PC-9 (cell line): ENCODE measurements at regions not wholly inside any gene's neighbourhood (a gene's known extent, or its start where the extent isn't known, plus 50 kb on each side); places are given as distances from the start of the nearest gene placed in this dataset.

ENCODE experiments used
- EZH2 ChIP-seq: fragments of 200-600 bp; sonication (generic); IDR thresholded peaks from 2 replicates; pipeline ENCODE4 v1.8.0; 2017; ENCODE audit warnings: antibody characterized with exemption, low read depth
- TF ChIP-seq, protein P1 (sequence below): fragments of 200-600 bp; sonication (generic); conservative IDR thresholded peaks from 2 replicates; pipeline ENCODE4 v1.6.1; 2017; ENCODE audit warnings: mixed run types, antibody characterized with exemption, mild to moderate bottlenecking, moderate library complexity

DNA sequence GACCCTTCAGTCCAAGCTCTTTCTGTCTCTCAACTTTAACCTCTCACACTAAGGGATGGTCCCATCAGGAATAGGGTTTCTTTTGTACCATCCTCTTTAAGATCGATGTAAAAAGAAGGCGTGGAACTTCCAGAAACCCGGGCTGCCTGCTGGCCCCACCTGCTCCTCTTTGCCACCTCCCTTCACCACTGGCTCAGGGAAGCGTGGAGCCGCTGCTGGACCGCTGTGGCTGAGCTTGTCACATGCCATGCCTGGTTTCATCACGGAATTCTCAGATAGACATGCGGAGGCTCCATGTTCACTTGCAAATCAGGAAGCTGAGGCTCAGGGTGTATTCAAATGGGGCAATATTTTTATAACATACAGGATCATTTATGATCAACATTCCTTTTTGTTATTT lies 399.7 kb downstream of the BRD1 start:
- TF ChIP-seq, protein P1, sequence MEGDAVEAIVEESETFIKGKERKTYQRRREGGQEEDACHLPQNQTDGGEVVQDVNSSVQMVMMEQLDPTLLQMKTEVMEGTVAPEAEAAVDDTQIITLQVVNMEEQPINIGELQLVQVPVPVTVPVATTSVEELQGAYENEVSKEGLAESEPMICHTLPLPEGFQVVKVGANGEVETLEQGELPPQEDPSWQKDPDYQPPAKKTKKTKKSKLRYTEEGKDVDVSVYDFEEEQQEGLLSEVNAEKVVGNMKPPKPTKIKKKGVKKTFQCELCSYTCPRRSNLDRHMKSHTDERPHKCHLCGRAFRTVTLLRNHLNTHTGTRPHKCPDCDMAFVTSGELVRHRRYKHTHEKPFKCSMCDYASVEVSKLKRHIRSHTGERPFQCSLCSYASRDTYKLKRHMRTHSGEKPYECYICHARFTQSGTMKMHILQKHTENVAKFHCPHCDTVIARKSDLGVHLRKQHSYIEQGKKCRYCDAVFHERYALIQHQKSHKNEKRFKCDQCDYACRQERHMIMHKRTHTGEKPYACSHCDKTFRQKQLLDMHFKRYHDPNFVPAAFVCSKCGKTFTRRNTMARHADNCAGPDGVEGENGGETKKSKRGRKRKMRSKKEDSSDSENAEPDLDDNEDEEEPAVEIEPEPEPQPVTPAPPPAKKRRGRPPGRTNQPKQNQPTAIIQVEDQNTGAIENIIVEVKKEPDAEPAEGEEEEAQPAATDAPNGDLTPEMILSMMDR = no peak
- no peak for TF ChIP-seq EZH2
